GM12801 (cell line): ENCODE measurements at regions not wholly inside any gene's neighbourhood (a gene's known extent, or its start where the extent isn't known, plus 50 kb on each side); places are given as distances from the start of the nearest gene placed in this dataset.

Experiments
- CTCF ChIP-seq: IDR thresholded peaks from one replicate; pipeline ENCODE4 v1.5.1; 2011; ENCODE audit warnings: control low read depth; ENCODE audit not compliant: insufficient read length; ENCODE audit errors: extremely low read depth

- no peak for TF ChIP-seq CTCF
These were observed 107.0 kb upstream of the PPP1R26 start for GRCh38 chr9:135372501-135373008.

- no peak for TF ChIP-seq CTCF
These were observed 106.4 kb upstream of the PPP1R26 start for GRCh38 chr9:135373151-135373685.

- TF ChIP-seq CTCF = no peak
These were observed 105.8 kb upstream of the PPP1R26 start for GRCh38 chr9:135373820-135374219.

GRCh38 chr9:135374591-135374990, 105.0 kb upstream of the PPP1R26 start:
- no peak for TF ChIP-seq CTCF

- no peak for TF ChIP-seq CTCF
These were observed 104.6 kb upstream of the PPP1R26 start for GRCh38 chr9:135375001-135375400.

GRCh38 chr9:135376511-135377265, 102.9 kb upstream of the PPP1R26 start:
- TF ChIP-seq CTCF = no peak

GRCh38 chr9:135377431-135377830, 102.2 kb upstream of the PPP1R26 start:
- no peak for TF ChIP-seq CTCF
